GM10266 (cell line): ENCODE measurements at regions not wholly inside any gene's neighbourhood (a gene's known extent, or its start where the extent isn't known, plus 50 kb on each side); places are given as distances from the start of the nearest gene placed in this dataset.

Experiments
- DNase-seq: peaks from one replicate; pipeline ENCODE4 v3.0.0; 2012; ENCODE audit errors: extremely low spot score
- CTCF ChIP-seq: IDR thresholded peaks from 2 replicates; pipeline ENCODE4 v1.5.1; 2012; ENCODE audit warnings: mild to moderate bottlenecking, low read depth; ENCODE audit not compliant: control insufficient read depth, insufficient read depth; ENCODE audit errors: missing control alignments

- TF ChIP-seq CTCF, result no peak
- DNase-seq, result no peak
Measured at GRCh38 chr3:56858331-56858730, 56.6 kb upstream of the ARHGEF3 start.

GRCh38 chr3:56857178-56857577 lies 55.4 kb upstream of the ARHGEF3 start:
- TF ChIP-seq CTCF, result no peak
- DNase-seq, result no peak

DNA sequence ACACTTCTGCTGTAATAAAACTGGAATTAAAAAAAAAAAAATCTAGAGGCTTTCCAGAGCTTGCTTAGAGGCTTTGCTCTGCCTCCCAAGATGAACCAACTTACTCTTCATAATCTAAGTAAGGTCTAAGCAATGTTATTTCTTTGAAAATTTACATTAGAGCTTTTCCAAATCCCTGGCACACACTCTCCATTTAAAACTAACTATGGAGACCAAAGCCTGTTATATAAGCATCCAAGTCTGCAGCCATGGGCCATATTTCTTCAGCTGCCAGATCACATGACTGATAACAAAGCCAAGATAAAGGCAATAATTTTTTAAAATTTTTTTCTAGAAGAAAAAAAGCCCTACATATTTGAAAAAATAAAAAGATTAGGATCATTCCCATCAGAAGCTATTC lies 55.0 kb upstream of the ARHGEF3 start:
- DNase-seq, result no peak
- no peak for TF ChIP-seq CTCF

DNA sequence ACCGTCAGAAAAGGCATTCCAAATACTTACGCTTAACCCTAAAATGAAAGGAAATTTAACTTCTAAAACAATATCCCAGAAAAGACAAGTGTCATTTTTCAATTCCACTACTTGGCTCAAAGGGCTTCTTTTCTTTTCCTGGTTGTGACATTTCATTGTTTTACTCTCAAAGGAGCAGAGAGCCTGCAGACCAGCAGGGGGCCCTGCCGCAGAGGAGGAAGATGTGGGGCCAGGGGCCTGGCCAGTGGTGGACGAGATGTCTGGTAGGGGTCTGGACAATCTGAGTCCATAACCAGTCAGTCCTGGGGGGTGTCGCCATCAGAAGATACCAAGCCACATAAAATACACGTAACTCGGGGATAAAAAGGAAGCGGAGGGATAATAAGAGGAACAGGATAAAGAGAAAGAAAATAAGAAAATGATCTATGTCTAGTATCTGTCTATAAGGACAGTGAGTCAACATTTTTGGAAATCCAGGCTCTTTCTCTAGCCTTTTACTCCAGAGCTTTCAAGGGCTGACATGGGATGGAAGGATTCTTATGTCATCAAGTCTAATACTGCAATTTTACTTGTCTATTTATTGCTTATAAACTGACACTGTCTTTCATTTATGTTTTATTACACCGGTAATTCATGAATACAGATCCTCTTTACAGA lies 54.2 kb upstream of the ARHGEF3 start:
- peak; percentile 24 for DNase-seq
- TF ChIP-seq CTCF, result peak; percentile 75

DNA sequence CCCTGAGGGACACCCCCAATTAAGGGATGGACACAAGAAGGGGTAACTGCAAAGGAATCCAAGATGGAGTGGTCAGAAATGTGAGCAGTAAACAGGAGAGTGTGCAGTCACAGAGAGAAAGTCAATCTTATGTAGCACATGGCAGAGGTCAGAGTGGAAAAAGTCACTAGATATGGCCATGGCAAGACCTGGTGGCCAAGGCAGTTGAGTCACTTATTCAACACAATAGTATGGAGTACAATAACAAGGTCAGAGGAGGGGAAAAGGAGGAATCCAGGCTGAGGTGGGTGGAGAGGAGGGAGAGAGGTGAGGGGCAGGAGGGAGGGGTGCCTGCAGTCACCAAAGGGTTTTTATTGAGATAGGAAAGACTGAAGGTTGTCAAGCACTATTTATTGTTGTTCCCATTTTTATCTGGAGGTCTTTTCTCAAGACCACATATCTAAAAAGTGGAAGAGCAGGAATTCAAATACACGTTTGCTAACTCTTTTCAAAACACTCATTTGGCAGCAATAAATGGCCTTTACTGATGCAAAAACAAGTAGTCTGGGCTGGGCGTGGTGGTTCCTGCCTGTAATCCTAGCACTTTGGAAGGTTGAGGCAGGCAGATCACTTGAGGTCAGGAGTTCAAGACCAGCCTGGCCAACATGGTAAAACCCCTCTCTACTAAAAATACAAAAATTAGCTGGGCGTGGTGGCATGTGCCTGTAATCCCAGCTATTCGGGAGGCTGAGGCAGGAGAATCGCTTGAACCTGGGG lies 53.3 kb upstream of the ARHGEF3 start:
- TF ChIP-seq CTCF, result no peak

GRCh38 chr3:56851966-56852884 lies 50.5 kb upstream of the ARHGEF3 start:
- no peak for DNase-seq
- no peak for TF ChIP-seq CTCF

More for the DNA sequence above, 53.3 kb upstream of the ARHGEF3 start:
- DNase-seq, result no peak
